NT2/D1 (cell line): ENCODE measurements at regions not wholly inside any gene's neighbourhood (a gene's known extent, or its start where the extent isn't known, plus 50 kb on each side); places are given as distances from the start of the nearest gene placed in this dataset.

Source experiments
- SUZ12 ChIP-seq: IDR thresholded peaks from 2 replicates; pipeline ENCODE4 v1.6.1; 2011; ENCODE audit not compliant: insufficient read length, insufficient read depth; ENCODE audit errors: extremely low read depth
- YY1 ChIP-seq: IDR thresholded peaks from 2 replicates; pipeline ENCODE4 v1.6.1; 2011; ENCODE audit not compliant: insufficient read length, insufficient read depth

- TF ChIP-seq YY1: no peak
- no peak for TF ChIP-seq SUZ12
Measured at GRCh38 chr1:221509575-221510355, 232.1 kb downstream of the DUSP10 start.
